Motor neuron (in vitro differentiated cells): ENCODE measurements at regions not wholly inside any gene's neighbourhood (a gene's known extent, or its start where the extent isn't known, plus 50 kb on each side); places are given as distances from the start of the nearest gene placed in this dataset.

Experiments used
- ATAC-seq, 8 experiments: fragments of 200-7000 bp; cut with Tn5 transposase; replicated peaks in 6 of 8; 2 replicates each; pipeline ENCODE4 v1.8.0; 2021; ENCODE audit warnings: mild to moderate bottlenecking in 8 of 8, moderate library complexity in 8 of 8
- H3K27ac ChIP-seq, 2 donors: fragments of 250-450 bp; sonication (Bioruptor Pico); 2 replicates each; pipeline ENCODE4 v1.9.0; 2021; ENCODE audit warnings: antibody characterized with exemption in 2 of 2, mild to moderate bottlenecking in 2 of 2, moderate library complexity in 1 of 2
- H3K4me1 ChIP-seq, 2 donors: fragments of 250-450 bp; sonication (Bioruptor Pico); replicated peaks in 1 of 2; 2 replicates each; pipeline ENCODE4 v1.6.1; 2021; ENCODE audit warnings: antibody characterized with exemption in 2 of 2, mild to moderate bottlenecking in 2 of 2, moderate library complexity in 1 of 2
- H3K4me3 ChIP-seq, 5 donors: fragments of 250-450 bp; sonication (Bioruptor Pico); 2 replicates each; pipeline ENCODE4 v1.9.0; 2021; ENCODE audit warnings: antibody characterized with exemption in 5 of 5, mild to moderate bottlenecking in 5 of 5, moderate library complexity in 4 of 5
- WGBS, 10 experiments: fragments of 450-650 bp; shearing (Covaris generic); methylation state at CpG; one replicate each; pipeline ENCODE4 v1.0.0; 2022; 5-methylcytosine and 5-hydroxymethylcytosine counted together
- in situ Hi-C, 9 experiments: fragments of 400-800 bp; cut with MboI; loops; one replicate each; pipeline ENCODE4 v1.15.0; 2021; ENCODE audit warnings: low sequenced_read_pairs in 9 of 9, low pct_unique_long_range_greater_than_20kb in 2 of 9; ENCODE audit not compliant: unreplicated experiment in 9 of 9

- in situ Hi-C loops = no loop called here
- H3K27ac ChIP-seq = no peak overlapping the region
- H3K4me3 ChIP-seq = no peak overlapping the region
- no peaks in the 10 kb centered on the region for H3K4me1 ChIP-seq
- WGBS, 10 experiments = 0 to 100% (median 91%) methylated on average over 2 of the region's 2 CpGs
- ATAC-seq = no peak
Measured at GRCh38 chr7:123305840-123306375, 106.1 kb upstream of the SLC13A1 start.

GRCh38 chr7:123303926-123304325 lies 104.2 kb upstream of the SLC13A1 start:
- Histone ChIP-seq H3K27ac (no peak overlapping the region), H3K4me3 (no peak overlapping the region), H3K4me1 (no peaks in the 10 kb centered on the region)
- in situ Hi-C loops = no loop called here
- ATAC-seq = no peak
- WGBS, 10 experiments = 0 to 86% (median 67%) methylated on average over 1 of the region's 1 CpG; no CpG with 5 or more reads in 2 of the 10 experiments

- 50 to 100% (median 90%) methylated on average over 1 to 4 of the region's 4 CpGs; no CpG with 5 or more reads in 5 of the 10 experiments for WGBS, 10 experiments
- no peak overlapping the region for H3K4me3 ChIP-seq
- no peak for ATAC-seq
- no peak overlapping the region for H3K27ac ChIP-seq
- in situ Hi-C loops = no loop called here
- no peaks in the 10 kb centered on the region for H3K4me1 ChIP-seq
Measured at GRCh38 chr7:123296965-123297364, 97.2 kb upstream of the SLC13A1 start.

GRCh38 chr7:123293710-123294109 lies 93.9 kb upstream of the SLC13A1 start:
- Histone ChIP-seq H3K4me1 (no peaks in the 10 kb centered on the region), H3K27ac (no peak overlapping the region), H3K4me3 (no peak overlapping the region)
- no peak for ATAC-seq
- in situ Hi-C loops = no loop called here
- WGBS, 10 experiments = 8 to 86% (median 33%) methylated on average over 1 to 2 of the region's 2 CpGs; no CpG with 5 or more reads in 4 of the 10 experiments

- Histone ChIP-seq H3K4me1 (no peaks in the 10 kb centered on the region), H3K4me3 (no peak overlapping the region), H3K27ac (no peak overlapping the region)
- WGBS, 10 experiments = 0 to 100% (median 30%) methylated on average over 1 of the region's 1 CpG; no CpG with 5 or more reads in 2 of the 10 experiments
- in situ Hi-C loops = no loop called here
- ATAC-seq = no peak
Measured at GRCh38 chr7:123292227-123292626, 92.5 kb upstream of the SLC13A1 start.

- no peak for ATAC-seq
- no peak overlapping the region for H3K27ac ChIP-seq
- no peaks in the 10 kb centered on the region for H3K4me1 ChIP-seq
- H3K4me3 ChIP-seq = no peak overlapping the region
- in situ Hi-C loops = no loop called here
Measured at GRCh38 chr7:123289200-123289599, 89.4 kb upstream of the SLC13A1 start.

GRCh38 chr7:123285076-123285700 lies 85.4 kb upstream of the SLC13A1 start:
- in situ Hi-C loops = no loop called here
- H3K4me1 ChIP-seq = no peaks in the 10 kb centered on the region
- WGBS, 10 experiments = 11 to 100% (median 70%) methylated on average over 1 to 6 of the region's 7 CpGs; no CpG with 5 or more reads in 1 of the 10 experiments
- no peak overlapping the region for H3K27ac ChIP-seq
- no peak overlapping the region for H3K4me3 ChIP-seq
- ATAC-seq = no peak

- Histone ChIP-seq H3K4me3 (no peak overlapping the region), H3K4me1 (no peaks in the 10 kb centered on the region), H3K27ac (no peak overlapping the region)
- 0 to 100% (median 45%) methylated on average over 1 of the region's 1 CpG; no CpG with 5 or more reads in 1 of the 10 experiments for WGBS, 10 experiments
- in situ Hi-C loops = no loop called here
- no peak for ATAC-seq
Measured at GRCh38 chr7:123283373-123283772, 83.6 kb upstream of the SLC13A1 start.

GRCh38 chr7:123282181-123282580 lies 82.4 kb upstream of the SLC13A1 start:
- Histone ChIP-seq H3K4me1 (no peaks in the 10 kb centered on the region), H3K27ac (no peak overlapping the region), H3K4me3 (no peak overlapping the region)
- in situ Hi-C loops = no loop called here
- no peak for ATAC-seq

- in situ Hi-C loops = no loop called here
- no peak overlapping the region for H3K27ac ChIP-seq
- no peaks in the 10 kb centered on the region for H3K4me1 ChIP-seq
- H3K4me3 ChIP-seq = no peak overlapping the region
- peak in 1 of 8 experiments; percentile 68 for ATAC-seq
Measured at GRCh38 chr7:123279949-123280348, 80.2 kb upstream of the SLC13A1 start.

GRCh38 chr7:123275036-123275753 lies 75.4 kb upstream of the SLC13A1 start:
- no peak overlapping the region for H3K27ac ChIP-seq
- no peak overlapping the region for H3K4me3 ChIP-seq
- no peak for ATAC-seq
- WGBS, 10 experiments = 7 to 100% (median 88%) methylated on average over 1 to 2 of the region's 2 CpGs; no CpG with 5 or more reads in 2 of the 10 experiments
- in situ Hi-C loops = no loop called here
- no peaks in the 10 kb centered on the region for H3K4me1 ChIP-seq

GRCh38 chr7:123273185-123273584 lies 73.4 kb upstream of the SLC13A1 start:
- 14 to 100% (median 86%) methylated on average over 1 to 4 of the region's 4 CpGs; no CpG with 5 or more reads in 1 of the 10 experiments for WGBS, 10 experiments
- in situ Hi-C loops = no loop called here
- ATAC-seq = no peak
- Histone ChIP-seq H3K4me1 (no peaks in the 10 kb centered on the region), H3K4me3 (no peak overlapping the region), H3K27ac (no peak overlapping the region)

- 10 to 100% (median 92%) methylated on average over 1 to 2 of the region's 2 CpGs; no CpG with 5 or more reads in 3 of the 10 experiments for WGBS, 10 experiments
- in situ Hi-C loops = no loop called here
- Histone ChIP-seq H3K27ac (no peak overlapping the region), H3K4me3 (no peak overlapping the region), H3K4me1 (no peaks in the 10 kb centered on the region)
- no peak for ATAC-seq
Measured at GRCh38 chr7:123271856-123272255, 72.1 kb upstream of the SLC13A1 start.

- no peak for ATAC-seq
- Histone ChIP-seq H3K4me1 (no peaks in the 10 kb centered on the region), H3K4me3 (no peak overlapping the region), H3K27ac (no peak overlapping the region)
- 0 to 95% (median 60%) methylated on average over 1 to 3 of the region's 3 CpGs for WGBS, 10 experiments
- in situ Hi-C loops = no loop called here
Measured at GRCh38 chr7:123271231-123271630, 71.5 kb upstream of the SLC13A1 start.
